ENCODE measurements at regions not wholly inside any gene's neighbourhood (a gene's known extent, or its start where the extent isn't known, plus 50 kb on each side); places are given as distances from the start of the nearest gene placed in this dataset.

DNA sequence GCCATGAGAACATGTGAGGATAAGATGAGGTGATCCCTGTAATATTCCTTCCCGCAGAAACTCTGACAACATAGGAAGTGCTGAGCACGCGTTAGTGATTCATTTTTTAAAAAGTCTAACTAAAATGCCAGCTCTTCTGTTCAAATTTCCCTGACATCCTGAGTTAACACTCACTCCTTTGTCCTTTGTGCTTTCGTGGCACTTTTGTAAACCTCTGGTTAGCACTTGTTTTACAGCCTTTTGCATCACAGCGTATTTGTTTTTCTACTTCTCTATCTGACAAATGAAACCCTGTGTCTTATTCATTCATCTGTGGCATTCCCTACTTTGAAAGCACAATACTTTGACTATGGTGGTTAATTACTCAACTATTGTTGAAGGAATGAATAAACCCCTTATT is 313.6 kb downstream of the NUAK1 start:
- RAD21 ChIA-PET (ENCODE audit: unreplicated experiment) = no interaction called here
- no TSS peak for BruUV-seq (replicated peaks)

More for the DNA sequence above, 313.6 kb downstream of the NUAK1 start:
- Histone ChIP-seq H3K79me2 (ENCODE audit: control insufficient read depth, insufficient read depth, low read length) (no peaks in the 10 kb centered on the region), H3K27me3 (replicated peaks in 1 of 2; ENCODE audit: control insufficient read depth in 2 of 2, insufficient read depth in 2 of 2, low read length in 1 of 2) (no peaks in the 10 kb centered on the region), H3K4me1 (ENCODE audit: control insufficient read depth, insufficient read depth, low read length) (no peaks in the 10 kb centered on the region), H3K4me2 (ENCODE audit: control insufficient read depth, insufficient read depth) (no peak overlapping the region), H4K20me1 (ENCODE audit: control insufficient read depth, insufficient read depth) (no peaks in the 10 kb centered on the region), H2AFZ (ENCODE audit: control insufficient read depth, low read depth, low read length) (no peak overlapping the region), H3K4me3 (no peak overlapping the region), H3K36me3 (ENCODE audit: control insufficient read depth in 2 of 2, insufficient read depth in 2 of 2, low read length in 1 of 2) (no peaks in the 10 kb centered on the region), H3K9me3 (replicated peaks; ENCODE audit: control insufficient read depth, insufficient read depth, low read length) (no peaks in the 10 kb centered on the region), H3K27ac (ENCODE audit: control insufficient read depth, insufficient read depth) (no peak overlapping the region), H3K9ac (ENCODE audit: control insufficient read depth, insufficient read depth, low read length) (no peak overlapping the region)
- TF ChIP-seq NBN (IDR thresholded peaks at IDR 0.05) (no peak), FOS (IDR thresholded peaks at IDR 0.05; ENCODE audit: borderline replicate concordance, extremely low read depth, insufficient read length) (no peak), TAF1 (IDR thresholded peaks at IDR 0.05; ENCODE audit: borderline replicate concordance, low read depth, low read length) (no peak), FOXM1 (IDR thresholded peaks at IDR 0.05; ENCODE audit: low read depth, low read length) (no peak), RAD51 (IDR thresholded peaks at IDR 0.05) (no peak), NR2C2 (IDR thresholded peaks at IDR 0.05; ENCODE audit: borderline replicate concordance, control insufficient read depth, insufficient read length, low read depth) (no peak), SREBF1 (IDR thresholded peaks at IDR 0.05; ENCODE audit: low read length) (no peak), HDGF (IDR thresholded peaks at IDR 0.05) (no peak), CBX3 (IDR thresholded peaks at IDR 0.05; ENCODE audit: borderline replicate concordance, low read depth) (no peak)
- TF ChIP-seq, protein P1, sequence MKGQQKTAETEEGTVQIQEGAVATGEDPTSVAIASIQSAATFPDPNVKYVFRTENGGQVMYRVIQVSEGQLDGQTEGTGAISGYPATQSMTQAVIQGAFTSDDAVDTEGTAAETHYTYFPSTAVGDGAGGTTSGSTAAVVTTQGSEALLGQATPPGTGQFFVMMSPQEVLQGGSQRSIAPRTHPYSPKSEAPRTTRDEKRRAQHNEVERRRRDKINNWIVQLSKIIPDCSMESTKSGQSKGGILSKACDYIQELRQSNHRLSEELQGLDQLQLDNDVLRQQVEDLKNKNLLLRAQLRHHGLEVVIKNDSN (IDR thresholded peaks at IDR 0.05; ENCODE audit: borderline replicate concordance, extremely low read length, insufficient read depth, low read depth, low read length) = no peak
- TF ChIP-seq, protein P2, sequence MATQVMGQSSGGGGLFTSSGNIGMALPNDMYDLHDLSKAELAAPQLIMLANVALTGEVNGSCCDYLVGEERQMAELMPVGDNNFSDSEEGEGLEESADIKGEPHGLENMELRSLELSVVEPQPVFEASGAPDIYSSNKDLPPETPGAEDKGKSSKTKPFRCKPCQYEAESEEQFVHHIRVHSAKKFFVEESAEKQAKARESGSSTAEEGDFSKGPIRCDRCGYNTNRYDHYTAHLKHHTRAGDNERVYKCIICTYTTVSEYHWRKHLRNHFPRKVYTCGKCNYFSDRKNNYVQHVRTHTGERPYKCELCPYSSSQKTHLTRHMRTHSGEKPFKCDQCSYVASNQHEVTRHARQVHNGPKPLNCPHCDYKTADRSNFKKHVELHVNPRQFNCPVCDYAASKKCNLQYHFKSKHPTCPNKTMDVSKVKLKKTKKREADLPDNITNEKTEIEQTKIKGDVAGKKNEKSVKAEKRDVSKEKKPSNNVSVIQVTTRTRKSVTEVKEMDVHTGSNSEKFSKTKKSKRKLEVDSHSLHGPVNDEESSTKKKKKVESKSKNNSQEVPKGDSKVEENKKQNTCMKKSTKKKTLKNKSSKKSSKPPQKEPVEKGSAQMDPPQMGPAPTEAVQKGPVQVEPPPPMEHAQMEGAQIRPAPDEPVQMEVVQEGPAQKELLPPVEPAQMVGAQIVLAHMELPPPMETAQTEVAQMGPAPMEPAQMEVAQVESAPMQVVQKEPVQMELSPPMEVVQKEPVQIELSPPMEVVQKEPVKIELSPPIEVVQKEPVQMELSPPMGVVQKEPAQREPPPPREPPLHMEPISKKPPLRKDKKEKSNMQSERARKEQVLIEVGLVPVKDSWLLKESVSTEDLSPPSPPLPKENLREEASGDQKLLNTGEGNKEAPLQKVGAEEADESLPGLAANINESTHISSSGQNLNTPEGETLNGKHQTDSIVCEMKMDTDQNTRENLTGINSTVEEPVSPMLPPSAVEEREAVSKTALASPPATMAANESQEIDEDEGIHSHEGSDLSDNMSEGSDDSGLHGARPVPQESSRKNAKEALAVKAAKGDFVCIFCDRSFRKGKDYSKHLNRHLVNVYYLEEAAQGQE (IDR thresholded peaks at IDR 0.05; ENCODE audit: low read depth, low read length) = no peak
- DNase-seq (ENCODE audit: low read depth, low spot score) (no peak), ATAC-seq (no peak), FAIRE-seq (no peak)
- ChIA-PET SMC1A (ENCODE audit: uncharacterized antibody, unreplicated experiment) (no interaction called here), POLR2A (no interaction called here), CTCF (no interaction called here)
- 67% methylated on average over 5 of the region's 5 CpGs for WGBS (ENCODE audit: insufficient coverage, insufficient replicate concordance, low lambda C conversion rate, missing lambda C conversion rate)
- intact Hi-C loops (cut with micrococcal nuclease; ENCODE audit: unreplicated experiment) (no loop called here), in situ Hi-C loops (cut with MboI) (no loop called here)
